ENCODE measurements at regions not wholly inside any gene's neighbourhood (a gene's known extent, or its start where the extent isn't known, plus 50 kb on each side); places are given as distances from the start of the nearest gene placed in this dataset.
"Not testable (repeated sequence)": the region's sequence is repeated elsewhere in the genome, so short reads cannot be mapped to it uniquely, and the experiment has no call there.

DNA sequence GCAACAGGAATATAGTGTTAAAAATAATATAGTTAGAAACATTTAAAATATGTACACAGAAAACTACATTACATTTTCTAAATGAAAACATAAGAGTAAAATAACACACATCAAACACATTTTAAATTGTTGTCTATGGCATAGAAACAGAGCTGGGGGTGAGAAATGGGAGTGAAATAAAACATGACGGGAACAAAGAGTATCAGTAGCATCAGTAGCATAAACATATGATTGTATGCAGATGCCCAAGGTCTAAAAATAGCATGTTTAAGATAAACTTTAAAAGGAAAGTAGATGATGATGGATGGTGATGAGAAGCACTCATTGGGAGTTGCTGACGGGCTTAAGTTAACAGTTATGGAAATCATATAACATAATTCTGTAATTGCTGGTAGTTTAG, 1221.7 kb upstream of the SPRY2 start:
- no peaks in the 10 kb centered on the region for H3K4me1 ChIP-seq (ENCODE audit: control insufficient read depth in 3 of 3, insufficient read depth in 3 of 3, low read length in 3 of 3)
- no peak overlapping the region for H3K9ac ChIP-seq (ENCODE audit: low read depth in 1 of 3, low read length in 3 of 3)
- no peak overlapping the region for H3K4me3 ChIP-seq (ENCODE audit: low read length in 3 of 3)
- H3K27ac ChIP-seq (ENCODE audit: low read depth, low read length), result no peak overlapping the region
- no peaks in the 10 kb centered on the region for H3K9me3 ChIP-seq (ENCODE audit: control insufficient read depth in 3 of 3, low read length in 3 of 3)
- H3K27me3 ChIP-seq (ENCODE audit: control insufficient read depth in 3 of 3, insufficient read depth in 3 of 3, low read length in 3 of 3), result no peaks in the 10 kb centered on the region
- H3K36me3 ChIP-seq (ENCODE audit: control insufficient read depth in 3 of 3, insufficient read depth in 3 of 3, low read length in 3 of 3), result no peaks in the 10 kb centered on the region

DNA sequence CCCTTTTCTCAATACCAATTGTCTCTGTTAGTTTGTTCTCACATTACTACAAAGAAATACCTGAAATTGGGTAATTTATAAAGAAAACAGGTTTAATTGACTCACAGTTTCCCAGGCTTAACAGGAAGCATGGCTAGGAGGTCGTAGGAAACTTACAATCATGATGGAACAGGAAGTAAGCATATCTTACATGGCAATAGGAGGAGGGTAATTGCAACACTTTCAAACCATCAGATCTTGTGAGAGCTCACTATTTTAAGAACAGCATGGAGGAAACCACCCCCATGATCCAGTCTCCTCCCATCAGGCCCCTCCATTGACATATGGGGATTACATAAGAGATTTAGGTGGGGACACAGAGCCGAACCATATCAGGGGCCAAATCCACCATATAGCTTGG, 1210.1 kb upstream of the SPRY2 start:
- Histone ChIP-seq H3K36me3 (ENCODE audit: control insufficient read depth in 3 of 3, insufficient read depth in 3 of 3, low read length in 3 of 3) (no peaks in the 10 kb centered on the region), H3K4me3 (ENCODE audit: low read length in 3 of 3) (no peak overlapping the region), H3K27ac (ENCODE audit: low read depth, low read length) (no peak overlapping the region), H3K9me3 (ENCODE audit: control insufficient read depth in 3 of 3, low read length in 3 of 3) (no peaks in the 10 kb centered on the region), H3K9ac (ENCODE audit: low read depth in 1 of 3, low read length in 3 of 3) (no peak overlapping the region), H3K4me1 (ENCODE audit: control insufficient read depth in 3 of 3, insufficient read depth in 3 of 3, low read length in 3 of 3) (no peaks in the 10 kb centered on the region), H3K27me3 (ENCODE audit: control insufficient read depth in 3 of 3, insufficient read depth in 3 of 3, low read length in 3 of 3) (no peaks in the 10 kb centered on the region)

DNA sequence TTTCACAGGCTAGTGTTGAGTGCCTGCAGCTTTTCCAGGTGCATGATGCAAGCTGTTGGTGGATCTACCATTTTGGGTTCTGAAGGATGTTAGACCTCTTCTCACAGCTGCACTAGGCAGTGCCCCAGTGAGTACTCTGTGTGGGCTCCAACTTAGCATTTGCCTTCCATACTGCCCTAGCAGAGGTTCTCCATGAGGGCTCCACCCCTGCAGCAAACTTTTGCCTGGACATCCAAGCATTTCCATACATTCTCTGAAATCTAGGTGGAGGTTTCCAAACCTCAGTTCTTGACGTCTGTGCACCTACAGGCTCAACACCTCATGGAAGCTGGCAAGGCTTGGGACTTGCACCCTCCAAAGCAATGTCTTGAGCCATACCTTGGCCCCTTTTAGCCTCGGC, 1205.4 kb upstream of the SPRY2 start:
- H3K36me3 ChIP-seq (ENCODE audit: control insufficient read depth in 3 of 3, insufficient read depth in 3 of 3, low read length in 3 of 3); H3K27me3 ChIP-seq (ENCODE audit: control insufficient read depth in 3 of 3, insufficient read depth in 3 of 3, low read length in 3 of 3); H3K9ac ChIP-seq (ENCODE audit: low read depth in 1 of 3, low read length in 3 of 3); H3K9me3 ChIP-seq (ENCODE audit: control insufficient read depth in 3 of 3, low read length in 3 of 3); H3K27ac ChIP-seq (ENCODE audit: low read depth, low read length); H3K4me1 ChIP-seq (ENCODE audit: control insufficient read depth in 3 of 3, insufficient read depth in 3 of 3, low read length in 3 of 3); H3K4me3 ChIP-seq (ENCODE audit: low read length in 3 of 3): not testable (repeated sequence)

DNA sequence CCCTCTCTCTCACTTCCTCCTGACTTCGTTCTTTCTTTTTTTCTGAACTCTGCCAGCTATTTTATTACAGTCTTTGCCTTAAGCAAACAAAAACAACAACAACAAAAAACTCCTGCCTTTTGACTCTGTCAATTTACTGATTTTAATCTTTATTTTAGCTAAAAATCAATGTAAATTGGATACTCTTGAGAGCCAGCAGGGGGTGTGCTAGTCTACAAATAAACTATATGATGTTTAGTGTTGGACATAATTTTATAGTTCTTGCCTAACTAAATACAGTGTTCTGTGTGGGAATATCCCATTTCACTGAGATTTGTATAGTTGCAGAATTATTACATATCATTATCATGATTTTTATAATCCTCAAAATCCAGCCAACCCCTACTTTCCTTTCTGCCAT, 1199.9 kb upstream of the SPRY2 start:
- H3K27me3 ChIP-seq (ENCODE audit: control insufficient read depth in 3 of 3, insufficient read depth in 3 of 3, low read length in 3 of 3), result no peaks in the 10 kb centered on the region
- no peak overlapping the region for H3K27ac ChIP-seq (ENCODE audit: low read depth, low read length)

DNA sequence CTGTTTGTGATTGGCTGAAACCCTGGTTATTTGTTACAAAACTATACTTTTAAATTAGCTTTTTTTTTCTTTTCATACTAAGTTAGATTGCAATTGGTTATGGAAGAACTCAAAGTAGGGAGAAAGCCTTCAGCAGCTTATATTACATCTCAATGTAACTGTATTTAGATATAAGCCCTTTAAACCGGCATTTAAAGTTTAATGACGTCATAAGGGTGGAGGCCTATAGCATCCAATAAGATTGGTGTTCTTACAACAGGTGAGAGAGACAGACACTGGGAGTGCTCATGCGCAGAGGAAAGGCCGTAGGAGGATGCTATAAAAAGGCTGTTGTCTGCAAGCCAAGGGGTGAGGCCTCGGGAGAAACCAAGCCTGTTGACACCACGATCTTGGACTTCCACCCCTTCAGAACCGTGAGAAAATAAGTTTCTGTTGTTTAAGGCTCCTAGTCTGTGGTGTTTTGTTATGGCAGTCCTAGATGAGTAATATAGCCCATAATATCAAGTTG, 1198.8 kb upstream of the SPRY2 start:
- Histone ChIP-seq H3K9ac (ENCODE audit: low read depth in 1 of 3, low read length in 3 of 3) (no peak overlapping the region), H3K27ac (ENCODE audit: low read depth, low read length) (no peak overlapping the region), H3K4me3 (ENCODE audit: low read length in 3 of 3) (no peak overlapping the region), H3K27me3 (ENCODE audit: control insufficient read depth in 3 of 3, insufficient read depth in 3 of 3, low read length in 3 of 3) (no peaks in the 10 kb centered on the region), H3K9me3 (ENCODE audit: control insufficient read depth in 3 of 3, low read length in 3 of 3) (no peaks in the 10 kb centered on the region), H3K4me1 (ENCODE audit: control insufficient read depth in 3 of 3, insufficient read depth in 3 of 3, low read length in 3 of 3) (no peaks in the 10 kb centered on the region), H3K36me3 (ENCODE audit: control insufficient read depth in 3 of 3, insufficient read depth in 3 of 3, low read length in 3 of 3) (no peaks in the 10 kb centered on the region)

More for the DNA sequence above, 1199.9 kb upstream of the SPRY2 start:
- no peak overlapping the region for H3K9ac ChIP-seq (ENCODE audit: low read depth in 1 of 3, low read length in 3 of 3)
- no peaks in the 10 kb centered on the region for H3K36me3 ChIP-seq (ENCODE audit: control insufficient read depth in 3 of 3, insufficient read depth in 3 of 3, low read length in 3 of 3)
- no peaks in the 10 kb centered on the region for H3K4me1 ChIP-seq (ENCODE audit: control insufficient read depth in 3 of 3, insufficient read depth in 3 of 3, low read length in 3 of 3)
- no peak overlapping the region for H3K4me3 ChIP-seq (ENCODE audit: low read length in 3 of 3)
- no peaks in the 10 kb centered on the region for H3K9me3 ChIP-seq (ENCODE audit: control insufficient read depth in 3 of 3, low read length in 3 of 3)

DNA sequence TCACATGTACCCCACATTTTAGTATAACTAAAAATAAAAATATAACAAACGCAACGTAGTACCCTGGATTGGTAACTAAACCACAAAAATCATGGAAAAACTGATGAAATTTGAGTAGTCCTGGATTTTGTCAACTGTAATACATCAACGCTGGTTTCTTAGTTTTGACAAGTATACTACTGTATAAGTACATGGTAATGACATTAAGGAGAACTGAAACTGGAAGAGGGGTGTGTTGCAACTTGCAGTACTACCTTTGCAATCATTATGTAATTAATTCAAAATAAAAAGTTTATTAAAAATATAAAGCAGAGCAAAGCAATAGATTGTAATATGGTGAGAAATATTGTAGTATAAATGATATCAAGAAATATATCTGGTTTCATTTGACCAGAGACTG, 1158.0 kb upstream of the SPRY2 start:
- Histone ChIP-seq H3K27ac (ENCODE audit: low read depth, low read length) (no peak overlapping the region), H3K36me3 (ENCODE audit: control insufficient read depth in 3 of 3, insufficient read depth in 3 of 3, low read length in 3 of 3) (no peaks in the 10 kb centered on the region), H3K4me3 (ENCODE audit: low read length in 3 of 3) (no peak overlapping the region), H3K27me3 (ENCODE audit: control insufficient read depth in 3 of 3, insufficient read depth in 3 of 3, low read length in 3 of 3) (no peaks in the 10 kb centered on the region), H3K9me3 (ENCODE audit: control insufficient read depth in 3 of 3, low read length in 3 of 3) (no peaks in the 10 kb centered on the region), H3K9ac (ENCODE audit: low read depth in 1 of 3, low read length in 3 of 3) (no peak overlapping the region), H3K4me1 (ENCODE audit: control insufficient read depth in 3 of 3, insufficient read depth in 3 of 3, low read length in 3 of 3) (no peaks in the 10 kb centered on the region)

DNA sequence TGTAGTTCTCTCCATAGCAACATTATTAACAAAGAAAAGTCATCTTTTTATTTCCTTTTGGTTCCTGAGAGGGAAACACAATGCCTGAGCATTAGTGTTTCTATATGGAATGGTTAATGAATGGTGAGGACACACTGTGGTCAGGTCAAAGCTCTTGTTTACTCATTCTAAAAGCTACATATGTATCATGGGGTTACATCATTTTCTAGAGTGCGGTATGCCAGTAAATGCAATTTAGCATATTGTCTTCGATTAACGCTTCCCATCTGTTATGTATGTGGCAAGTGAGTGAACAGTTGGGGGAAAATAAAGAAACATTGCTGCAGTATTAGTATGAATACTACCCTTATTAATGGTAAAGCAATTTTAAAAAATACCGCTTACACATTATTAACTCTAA, 1152.2 kb upstream of the SPRY2 start:
- H3K4me1 ChIP-seq (ENCODE audit: control insufficient read depth in 3 of 3, insufficient read depth in 3 of 3, low read length in 3 of 3), result no peaks in the 10 kb centered on the region
- no peaks in the 10 kb centered on the region for H3K9me3 ChIP-seq (ENCODE audit: control insufficient read depth in 3 of 3, low read length in 3 of 3)
- H3K36me3 ChIP-seq (ENCODE audit: control insufficient read depth in 3 of 3, insufficient read depth in 3 of 3, low read length in 3 of 3), result no peaks in the 10 kb centered on the region
- no peak overlapping the region for H3K9ac ChIP-seq (ENCODE audit: low read depth in 1 of 3, low read length in 3 of 3)
- no peaks in the 10 kb centered on the region for H3K27me3 ChIP-seq (ENCODE audit: control insufficient read depth in 3 of 3, insufficient read depth in 3 of 3, low read length in 3 of 3)
- no peak overlapping the region for H3K4me3 ChIP-seq (ENCODE audit: low read length in 3 of 3)
- H3K27ac ChIP-seq (ENCODE audit: low read depth, low read length), result no peak overlapping the region

DNA sequence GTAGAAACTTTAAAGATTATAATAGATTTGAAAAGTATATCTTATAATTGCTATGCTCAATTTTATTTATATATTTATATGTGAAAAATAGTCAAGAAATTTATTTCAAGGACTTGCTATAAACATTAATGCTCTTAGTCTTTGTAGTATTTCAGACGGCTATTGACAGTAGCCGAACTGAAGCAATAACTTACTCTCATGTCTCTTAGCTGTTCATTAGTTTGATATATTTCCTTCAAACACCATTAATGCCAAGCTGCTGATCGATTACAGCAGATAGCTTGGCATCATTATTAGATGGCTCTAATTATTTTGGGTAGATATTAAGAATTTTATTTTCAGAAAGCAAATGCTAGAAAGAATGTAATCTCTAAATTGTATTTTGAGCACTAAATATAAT, 1151.5 kb upstream of the SPRY2 start:
- Histone ChIP-seq H3K4me3 (ENCODE audit: low read length in 3 of 3) (no peak overlapping the region), H3K4me1 (ENCODE audit: control insufficient read depth in 3 of 3, insufficient read depth in 3 of 3, low read length in 3 of 3) (no peaks in the 10 kb centered on the region), H3K9ac (ENCODE audit: low read depth in 1 of 3, low read length in 3 of 3) (no peak overlapping the region), H3K27ac (ENCODE audit: low read depth, low read length) (no peak overlapping the region), H3K27me3 (ENCODE audit: control insufficient read depth in 3 of 3, insufficient read depth in 3 of 3, low read length in 3 of 3) (no peaks in the 10 kb centered on the region), H3K9me3 (ENCODE audit: control insufficient read depth in 3 of 3, low read length in 3 of 3) (no peaks in the 10 kb centered on the region), H3K36me3 (ENCODE audit: control insufficient read depth in 3 of 3, insufficient read depth in 3 of 3, low read length in 3 of 3) (no peaks in the 10 kb centered on the region)

DNA sequence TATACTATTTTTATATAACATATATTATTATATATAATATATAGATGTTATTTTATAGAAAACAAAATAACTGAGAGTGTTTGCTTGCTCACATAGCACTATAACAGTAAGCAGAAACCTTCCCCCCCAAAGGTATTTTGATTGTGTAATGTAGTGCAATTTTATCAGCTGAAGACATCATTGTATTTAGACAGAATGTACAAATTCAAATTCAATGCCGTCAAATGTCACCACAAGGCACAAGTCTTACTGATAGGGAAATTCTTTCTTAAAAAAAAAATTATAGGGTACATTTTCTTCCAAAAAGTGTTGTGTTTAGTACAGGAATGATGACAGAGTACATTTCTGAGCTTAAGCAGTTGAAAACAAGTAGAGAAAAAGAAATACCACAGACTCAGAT, 1147.1 kb upstream of the SPRY2 start:
- Histone ChIP-seq H3K4me3 (ENCODE audit: low read length in 3 of 3) (no peak overlapping the region), H3K9ac (ENCODE audit: low read depth in 1 of 3, low read length in 3 of 3) (no peak overlapping the region), H3K27ac (ENCODE audit: low read depth, low read length) (no peak overlapping the region), H3K27me3 (ENCODE audit: control insufficient read depth in 3 of 3, insufficient read depth in 3 of 3, low read length in 3 of 3) (no peaks in the 10 kb centered on the region), H3K9me3 (ENCODE audit: control insufficient read depth in 3 of 3, low read length in 3 of 3) (no peaks in the 10 kb centered on the region), H3K4me1 (ENCODE audit: control insufficient read depth in 3 of 3, insufficient read depth in 3 of 3, low read length in 3 of 3) (no peaks in the 10 kb centered on the region), H3K36me3 (ENCODE audit: control insufficient read depth in 3 of 3, insufficient read depth in 3 of 3, low read length in 3 of 3) (no peaks in the 10 kb centered on the region)

DNA sequence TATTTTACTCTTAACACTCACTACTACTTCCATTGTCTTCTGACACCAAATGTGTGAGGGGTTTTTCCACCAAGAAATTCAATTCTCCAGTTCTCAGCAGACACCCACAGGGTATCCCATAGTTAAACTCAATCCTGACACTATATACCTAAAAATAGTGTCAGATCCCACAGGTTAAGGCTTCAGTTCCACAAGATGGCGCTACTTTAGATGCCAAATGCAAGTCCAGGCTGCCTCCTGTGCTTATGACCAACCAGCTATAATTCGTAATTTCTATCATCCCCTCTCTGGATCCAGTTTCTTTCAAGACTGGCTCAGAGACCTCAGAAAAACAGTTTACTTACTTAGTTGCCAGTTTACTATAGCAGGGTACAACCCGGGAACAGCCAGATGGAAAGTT, 1146.2 kb upstream of the SPRY2 start:
- no peak overlapping the region for H3K27ac ChIP-seq (ENCODE audit: low read depth, low read length)
- H3K9ac ChIP-seq (ENCODE audit: low read depth in 1 of 3, low read length in 3 of 3), result no peak overlapping the region
- no peaks in the 10 kb centered on the region for H3K27me3 ChIP-seq (ENCODE audit: control insufficient read depth in 3 of 3, insufficient read depth in 3 of 3, low read length in 3 of 3)
- H3K36me3 ChIP-seq (ENCODE audit: control insufficient read depth in 3 of 3, insufficient read depth in 3 of 3, low read length in 3 of 3), result no peaks in the 10 kb centered on the region
- H3K9me3 ChIP-seq (ENCODE audit: control insufficient read depth in 3 of 3, low read length in 3 of 3), result no peaks in the 10 kb centered on the region
- H3K4me3 ChIP-seq (ENCODE audit: low read length in 3 of 3), result no peak overlapping the region
- H3K4me1 ChIP-seq (ENCODE audit: control insufficient read depth in 3 of 3, insufficient read depth in 3 of 3, low read length in 3 of 3), result no peaks in the 10 kb centered on the region

DNA sequence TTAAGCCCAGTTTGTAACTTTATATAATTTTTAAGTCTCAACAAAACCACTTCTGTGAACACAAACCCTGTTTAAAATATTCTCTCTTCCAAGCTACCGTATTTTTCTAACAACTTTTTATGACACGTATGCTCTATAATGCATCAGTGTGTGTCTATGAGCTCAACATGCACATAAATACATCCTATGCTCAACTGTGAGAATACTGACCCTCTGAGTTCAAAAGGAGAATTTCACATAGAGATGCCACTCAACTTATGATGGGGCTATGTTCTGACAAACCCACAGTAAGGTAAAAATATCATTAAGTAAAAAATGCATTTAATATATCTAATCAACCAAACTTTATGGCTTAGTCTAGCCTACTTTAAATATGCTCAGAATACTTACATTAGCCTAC, 1139.7 kb upstream of the SPRY2 start:
- Histone ChIP-seq H3K27ac (ENCODE audit: low read depth, low read length) (no peak overlapping the region), H3K4me1 (ENCODE audit: control insufficient read depth in 3 of 3, insufficient read depth in 3 of 3, low read length in 3 of 3) (no peaks in the 10 kb centered on the region), H3K9me3 (ENCODE audit: control insufficient read depth in 3 of 3, low read length in 3 of 3) (no peaks in the 10 kb centered on the region), H3K36me3 (ENCODE audit: control insufficient read depth in 3 of 3, insufficient read depth in 3 of 3, low read length in 3 of 3) (no peaks in the 10 kb centered on the region), H3K9ac (ENCODE audit: low read depth in 1 of 3, low read length in 3 of 3) (no peak overlapping the region), H3K27me3 (ENCODE audit: control insufficient read depth in 3 of 3, insufficient read depth in 3 of 3, low read length in 3 of 3) (no peaks in the 10 kb centered on the region), H3K4me3 (ENCODE audit: low read length in 3 of 3) (no peak overlapping the region)
